DMS114 treated with DMSO at 0.1 percent for 48 hours (cell line): ENCODE measurements at regions not wholly inside any gene's neighbourhood (a gene's known extent, or its start where the extent isn't known, plus 50 kb on each side); places are given as distances from the start of the nearest gene placed in this dataset.
"Not testable (repeated sequence)": the region's sequence is repeated elsewhere in the genome, so short reads cannot be mapped to it uniquely, and the experiment has no call there.

Experiments
- DNase-seq: peaks from one replicate; lab custom pipeline; 2025; ENCODE audit not compliant: unreplicated experiment; lab: John Stamatoyannopoulos, UW

DNA sequence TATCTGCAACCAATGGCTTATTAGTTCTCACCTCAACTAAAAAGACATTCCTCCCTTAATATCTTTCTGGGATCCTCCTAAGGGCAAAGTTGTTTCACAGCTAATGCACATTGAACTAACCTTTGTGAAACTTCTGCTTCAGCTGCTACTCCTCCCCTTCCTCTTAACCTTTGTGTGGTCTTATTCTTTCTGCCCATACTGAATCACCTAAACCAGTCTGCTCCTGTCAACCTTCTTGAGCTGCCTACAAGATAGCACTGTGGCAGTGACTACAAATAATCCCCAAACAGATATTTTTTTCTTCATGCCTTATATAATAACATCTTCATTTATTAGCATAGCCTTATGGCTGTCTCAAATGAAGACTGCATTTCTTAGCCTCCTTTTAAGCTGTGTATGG, 1077.4 kb upstream of the ATXN7L3B start:
- DNase-seq: no peak

DNA sequence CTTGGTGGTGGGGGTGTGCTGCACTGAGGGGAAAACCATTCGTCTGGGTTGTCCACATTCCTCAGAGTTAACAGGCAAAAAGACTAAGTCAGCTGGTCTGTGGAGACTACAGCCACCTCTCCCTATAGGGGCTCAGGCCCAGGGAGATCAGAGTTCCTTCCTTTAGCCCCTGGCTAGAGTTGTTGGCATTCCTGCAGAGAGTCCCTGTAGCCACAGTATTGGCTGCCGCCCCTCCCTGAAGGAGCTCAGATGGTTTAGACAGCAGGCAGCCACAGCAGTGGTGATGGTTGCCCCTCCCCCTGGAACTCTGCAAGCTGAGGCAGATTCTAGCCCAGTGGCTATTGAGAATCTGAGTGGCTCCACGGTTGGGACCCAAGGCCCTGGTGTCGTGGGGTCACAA, 1072.5 kb upstream of the ATXN7L3B start:
- no peak for DNase-seq

DNA sequence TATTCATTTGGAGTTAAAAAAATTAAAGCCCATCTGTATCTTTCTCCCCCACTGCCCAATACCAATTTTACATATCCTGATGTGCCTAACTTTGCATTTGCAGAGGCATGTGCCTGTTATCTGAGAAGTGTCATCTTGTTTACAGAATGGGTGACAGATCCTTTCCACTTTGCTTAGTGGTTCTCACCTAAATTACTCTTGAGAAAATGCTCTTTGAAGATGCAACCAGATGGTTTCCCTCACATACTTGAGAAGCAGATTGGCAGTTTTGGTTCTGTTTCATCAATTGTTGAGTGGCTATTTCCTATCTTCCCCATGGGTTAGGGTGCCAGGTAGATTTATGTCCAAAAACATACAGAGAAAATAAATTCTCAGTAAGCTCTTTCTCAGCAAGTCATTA, 1051.4 kb upstream of the ATXN7L3B start:
- DNase-seq: no peak

DNA sequence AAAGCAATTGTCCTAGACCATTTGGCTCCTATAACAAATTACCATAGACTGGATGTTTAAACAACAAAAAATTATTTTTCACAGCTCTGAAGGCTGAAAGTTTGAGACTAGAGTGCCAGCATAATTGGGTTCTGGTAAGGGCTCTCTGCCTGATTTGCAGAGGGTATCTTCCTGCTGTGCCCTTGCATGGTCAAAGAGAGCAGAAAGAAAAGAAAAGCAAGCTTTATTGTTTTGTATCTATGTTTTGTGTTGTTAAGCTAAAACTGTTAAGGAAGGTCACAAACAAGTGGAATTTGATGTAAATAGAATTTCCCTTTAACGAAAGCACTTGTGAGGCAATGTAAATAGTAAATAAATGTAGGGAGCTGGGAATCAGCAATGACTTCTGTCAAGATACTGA, 1031.0 kb upstream of the ATXN7L3B start:
- no peak for DNase-seq

DNA sequence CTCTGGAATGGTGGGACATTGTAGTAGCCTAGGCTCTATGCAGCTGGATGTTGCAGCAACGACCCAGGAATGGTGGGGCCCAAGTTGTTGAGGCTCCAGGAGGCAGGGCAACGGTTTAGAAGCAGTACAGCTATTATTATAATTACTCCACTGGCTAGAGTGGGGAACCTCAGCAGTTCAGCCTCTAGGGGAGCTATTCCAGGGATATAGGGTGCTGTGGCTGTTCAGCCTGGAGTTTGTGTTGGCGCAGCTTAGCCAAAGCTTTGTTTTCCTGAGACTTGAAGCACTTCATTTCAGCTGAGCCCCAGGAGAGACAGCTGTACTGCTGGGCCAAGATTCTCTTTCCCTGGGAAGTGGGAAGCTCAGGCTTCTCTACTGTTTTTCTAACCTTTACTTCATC, 1023.0 kb upstream of the ATXN7L3B start:
- DNase-seq: no peak

DNA sequence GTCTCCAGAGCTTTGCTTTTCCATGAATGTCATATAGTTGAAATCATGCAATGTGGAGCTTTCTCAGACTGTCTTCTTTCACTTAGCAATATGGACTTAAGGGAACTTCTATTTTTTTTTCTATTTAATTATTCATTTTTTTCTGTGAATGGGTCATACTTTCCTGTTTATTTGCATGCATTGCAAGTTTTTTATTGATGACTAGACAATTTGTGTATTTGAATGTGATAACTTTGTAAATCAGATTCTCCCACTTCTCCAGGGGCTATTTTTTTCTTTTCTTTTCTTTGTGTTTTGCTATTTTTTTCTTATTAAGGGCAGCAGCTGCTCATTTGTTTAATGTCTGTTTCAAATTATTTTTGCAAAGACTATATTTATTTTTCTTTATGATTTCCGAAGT, 1019.8 kb upstream of the ATXN7L3B start:
- no peak for DNase-seq

DNA sequence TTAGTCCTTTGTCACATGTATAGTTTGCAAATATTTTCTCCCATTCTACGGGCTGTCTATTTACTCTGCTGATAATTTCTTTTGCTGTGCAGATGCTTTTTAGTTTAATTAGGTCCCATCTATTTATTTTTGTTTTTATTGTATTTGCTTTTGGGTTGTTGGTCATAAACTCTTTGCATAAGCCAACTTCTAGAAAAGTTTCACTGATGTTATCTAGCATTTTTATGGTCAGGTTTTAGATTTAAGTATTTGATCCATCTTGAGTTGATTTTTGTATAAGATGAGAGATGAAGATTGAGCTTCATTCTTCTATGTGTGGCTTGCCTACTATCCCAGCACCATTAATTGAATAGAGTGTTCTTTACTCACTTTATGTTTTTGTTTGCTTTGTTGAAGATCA, 1008.4 kb upstream of the ATXN7L3B start:
- no peak for DNase-seq

DNA sequence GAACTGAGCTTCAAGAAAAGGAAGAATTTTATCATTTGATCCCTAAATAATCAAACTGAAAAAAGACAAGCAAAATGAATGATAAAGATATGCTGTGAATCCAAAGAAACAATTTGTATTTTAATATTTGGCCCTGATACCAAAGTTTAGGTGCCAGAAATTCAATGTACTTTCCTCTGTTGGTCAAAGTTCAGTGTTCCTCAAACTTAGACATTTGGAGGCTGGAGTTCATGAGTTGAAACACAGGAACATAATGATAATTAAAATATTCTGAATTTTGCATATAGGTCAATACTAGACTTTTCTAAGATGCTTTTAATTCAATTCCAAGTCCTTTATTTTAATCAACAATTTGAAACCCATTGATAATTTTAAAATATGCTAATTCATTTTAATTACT, 1007.7 kb upstream of the ATXN7L3B start:
- DNase-seq: no peak

DNA sequence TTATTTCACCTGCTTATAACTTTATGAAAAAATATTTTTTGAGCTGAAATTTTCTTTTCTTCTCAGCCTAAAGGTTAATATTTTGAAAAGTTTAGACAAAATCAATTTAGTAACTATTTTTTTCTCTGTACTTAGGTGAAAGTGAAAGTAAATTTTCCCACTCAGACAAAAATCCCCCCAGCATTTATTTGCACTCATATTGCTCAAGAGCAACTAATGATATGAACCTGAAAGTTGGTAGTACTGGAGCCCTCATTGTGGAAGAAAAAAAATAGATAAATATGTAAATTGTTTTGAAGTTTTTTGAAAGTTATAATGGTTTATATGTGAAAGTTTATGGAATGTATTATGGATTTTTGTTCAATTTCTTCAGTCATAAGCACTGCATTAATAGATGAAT, 1005.9 kb upstream of the ATXN7L3B start:
- no peak for DNase-seq

DNA sequence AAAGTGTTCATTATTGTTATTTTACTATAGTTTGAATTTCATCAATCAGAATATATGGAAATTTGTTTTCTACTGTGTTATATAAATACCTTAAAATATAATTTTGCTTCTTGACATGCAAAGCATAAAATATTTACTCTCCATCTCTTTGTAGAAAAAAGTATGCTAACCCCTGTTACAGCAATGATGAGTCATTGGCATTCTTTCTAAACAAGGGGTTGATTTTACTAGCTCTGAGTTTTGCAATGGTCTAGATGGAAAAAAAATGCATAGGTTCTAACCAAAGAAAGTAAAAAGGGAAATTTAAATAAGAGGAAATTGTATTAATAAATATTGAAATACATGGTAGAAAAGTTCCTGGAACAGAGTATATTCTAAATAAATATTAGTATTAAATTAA, 990.2 kb upstream of the ATXN7L3B start:
- DNase-seq: no peak

DNA sequence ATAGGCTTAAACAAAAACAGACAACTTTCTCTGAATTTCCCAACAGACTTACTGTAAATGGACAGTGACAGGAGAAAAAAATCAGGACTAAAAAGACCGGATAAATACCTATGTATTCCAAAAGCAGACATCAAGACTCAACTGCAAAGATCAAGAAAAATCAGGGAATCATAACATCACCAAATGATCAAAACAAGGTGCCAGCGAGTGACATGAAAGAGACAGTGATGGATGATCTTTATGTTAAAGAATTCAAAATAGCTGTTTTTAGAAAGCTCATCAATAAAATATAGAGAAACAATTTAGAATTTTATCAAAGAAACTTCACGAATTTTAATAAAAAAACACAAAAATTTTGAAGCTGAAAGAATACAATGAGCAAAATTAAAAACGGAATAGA, 952.5 kb upstream of the ATXN7L3B start:
- DNase-seq: no peak

DNA sequence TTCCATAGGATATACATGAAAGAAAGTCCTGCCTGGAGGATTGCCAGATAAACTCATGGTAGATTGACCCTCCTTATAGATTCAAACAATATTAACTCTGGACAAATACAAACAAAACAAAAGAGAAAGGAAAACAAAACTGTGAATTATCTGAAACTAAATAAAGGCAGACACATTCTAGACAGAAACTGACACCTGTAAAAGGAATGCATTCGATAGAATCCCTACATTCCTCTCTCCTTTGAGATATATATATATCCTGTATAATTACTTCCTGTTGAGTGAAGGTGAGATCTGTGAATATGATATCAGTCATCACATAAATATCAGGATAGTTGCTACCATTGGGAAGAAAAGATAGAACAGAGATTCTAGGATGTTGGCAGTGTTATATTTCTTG, 948.4 kb upstream of the ATXN7L3B start:
- no peak for DNase-seq

DNA sequence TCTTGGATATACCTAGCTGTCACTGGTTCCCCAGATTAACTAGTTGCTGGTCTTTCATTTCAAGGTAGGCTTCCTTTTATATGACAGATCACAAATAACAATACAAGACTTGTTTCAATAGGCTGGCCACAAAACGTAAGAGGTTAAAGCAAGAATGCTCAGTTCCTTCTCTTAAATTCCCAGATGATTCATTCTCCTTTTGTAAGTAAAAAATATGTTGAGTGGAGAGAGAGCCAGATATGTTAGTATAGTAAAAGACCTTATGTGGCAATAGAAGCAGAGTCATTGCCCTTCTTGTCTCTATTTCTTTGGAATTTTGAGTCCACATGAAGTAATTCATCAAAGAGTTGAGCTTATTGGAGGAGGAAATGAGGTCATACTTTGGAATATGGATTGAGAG, 939.0 kb upstream of the ATXN7L3B start:
- DNase-seq: no peak

DNA sequence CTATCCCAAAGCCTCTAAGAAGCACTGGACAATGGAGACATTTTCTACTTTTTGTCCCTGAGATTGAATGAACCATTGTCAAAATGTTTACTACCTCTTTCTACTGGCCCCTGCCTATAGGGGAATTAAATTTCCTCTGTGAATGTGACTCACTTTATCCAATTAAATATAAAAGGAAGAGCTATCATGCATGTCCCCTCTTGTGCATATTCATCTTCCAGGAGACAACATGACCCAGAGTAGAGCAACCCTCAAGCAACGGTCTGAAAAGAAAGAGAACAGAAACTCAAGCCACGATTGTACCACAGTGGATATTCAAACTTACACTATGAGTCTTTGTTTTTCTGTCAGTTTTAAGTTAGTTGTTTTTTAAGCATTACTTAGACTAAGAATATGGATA, 938.4 kb upstream of the ATXN7L3B start:
- no peak for DNase-seq

DNA sequence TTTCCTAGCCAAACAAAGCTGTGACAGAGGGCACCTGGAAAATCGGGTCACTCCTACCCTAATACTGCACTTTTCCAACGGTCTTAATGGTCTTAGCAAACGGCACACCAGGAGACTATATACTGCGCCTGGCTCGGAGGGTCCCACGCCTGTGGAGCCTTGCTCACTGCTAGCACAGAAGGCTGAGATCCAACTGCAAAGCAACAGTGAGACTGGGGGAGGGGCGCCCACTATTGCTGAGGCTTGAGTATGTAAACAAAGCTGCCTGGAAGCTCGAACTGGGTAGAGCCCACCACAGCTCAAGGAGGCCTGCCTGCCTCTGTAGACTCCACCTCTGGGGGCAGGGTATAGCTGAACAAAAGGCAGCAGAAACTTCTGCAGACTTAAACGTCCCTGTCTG, 931.7 kb upstream of the ATXN7L3B start:
- DNase-seq: not testable (repeated sequence)

DNA sequence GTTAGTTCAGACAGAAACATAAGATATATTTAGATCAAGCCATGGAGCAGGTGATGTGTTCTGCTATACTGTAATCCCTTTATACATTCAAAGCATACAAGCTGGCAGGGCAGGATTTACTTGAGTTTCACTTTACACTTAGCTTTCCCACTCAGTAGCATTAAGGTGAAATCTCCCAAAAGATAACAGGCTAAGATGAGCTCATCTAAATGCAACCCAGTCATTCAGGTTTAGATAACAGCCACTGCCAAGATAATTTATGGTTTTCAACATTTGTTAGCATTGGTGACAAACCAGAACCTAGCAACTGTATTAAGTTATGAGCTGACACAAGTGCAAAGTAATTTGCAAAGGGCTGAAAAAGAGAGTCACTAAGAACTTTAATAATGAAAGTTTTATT, 925.1 kb upstream of the ATXN7L3B start:
- no peak for DNase-seq

DNA sequence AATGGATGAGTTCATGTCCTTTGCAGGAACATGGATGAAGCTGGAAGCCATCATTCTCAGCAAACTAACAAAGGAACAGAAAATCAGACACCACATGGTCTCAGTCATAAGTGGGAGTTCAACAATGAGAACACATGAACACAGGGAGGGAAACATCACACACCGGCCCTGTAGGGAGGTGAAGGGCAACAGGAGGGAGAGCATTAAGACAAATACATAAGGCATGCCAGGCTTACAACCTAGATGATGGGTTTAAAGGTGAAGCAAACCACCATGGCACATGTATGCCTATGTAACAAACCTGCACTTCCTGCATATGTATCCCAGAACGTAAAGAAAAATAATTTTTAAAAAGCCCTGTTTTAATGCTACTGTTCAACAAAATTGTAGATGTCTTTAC, 914.2 kb upstream of the ATXN7L3B start:
- no peak for DNase-seq

DNA sequence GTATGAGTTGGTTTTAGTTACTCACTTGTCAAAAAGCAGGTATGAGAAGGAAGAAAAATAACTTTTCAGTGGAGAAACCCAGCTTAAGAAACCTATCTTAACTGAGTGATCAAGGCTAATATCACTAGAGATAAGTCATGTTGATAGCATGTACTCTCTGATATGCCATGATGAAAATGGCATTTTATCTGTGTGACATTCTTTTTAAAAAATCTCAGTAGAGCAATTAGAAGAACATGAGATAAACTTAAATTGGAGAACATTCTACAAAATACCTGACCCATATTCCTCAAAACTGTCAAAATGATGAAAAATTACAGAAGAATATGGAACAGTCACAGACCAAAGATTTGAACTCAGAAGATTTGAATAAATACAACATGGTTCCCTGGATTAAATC, 912.4 kb upstream of the ATXN7L3B start:
- no peak for DNase-seq

DNA sequence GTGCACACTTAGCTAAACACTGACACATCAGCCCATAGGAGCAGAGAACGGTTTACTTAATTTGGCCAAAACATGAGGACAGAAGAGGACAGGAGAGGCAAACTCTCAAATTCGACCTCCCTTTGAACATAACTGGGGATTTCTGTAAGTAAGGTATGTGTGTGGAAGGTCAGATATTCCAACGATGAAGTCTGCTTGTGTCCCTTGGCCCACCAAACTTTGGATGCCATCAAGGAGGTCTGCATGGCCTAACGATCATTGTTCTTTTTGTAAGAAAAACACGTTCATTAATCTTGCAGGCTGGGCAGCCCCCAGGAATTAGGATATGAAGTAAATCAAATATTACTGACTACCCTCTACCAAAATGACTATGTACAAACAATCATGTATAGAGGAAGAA, 908.5 kb upstream of the ATXN7L3B start:
- no peak for DNase-seq

DNA sequence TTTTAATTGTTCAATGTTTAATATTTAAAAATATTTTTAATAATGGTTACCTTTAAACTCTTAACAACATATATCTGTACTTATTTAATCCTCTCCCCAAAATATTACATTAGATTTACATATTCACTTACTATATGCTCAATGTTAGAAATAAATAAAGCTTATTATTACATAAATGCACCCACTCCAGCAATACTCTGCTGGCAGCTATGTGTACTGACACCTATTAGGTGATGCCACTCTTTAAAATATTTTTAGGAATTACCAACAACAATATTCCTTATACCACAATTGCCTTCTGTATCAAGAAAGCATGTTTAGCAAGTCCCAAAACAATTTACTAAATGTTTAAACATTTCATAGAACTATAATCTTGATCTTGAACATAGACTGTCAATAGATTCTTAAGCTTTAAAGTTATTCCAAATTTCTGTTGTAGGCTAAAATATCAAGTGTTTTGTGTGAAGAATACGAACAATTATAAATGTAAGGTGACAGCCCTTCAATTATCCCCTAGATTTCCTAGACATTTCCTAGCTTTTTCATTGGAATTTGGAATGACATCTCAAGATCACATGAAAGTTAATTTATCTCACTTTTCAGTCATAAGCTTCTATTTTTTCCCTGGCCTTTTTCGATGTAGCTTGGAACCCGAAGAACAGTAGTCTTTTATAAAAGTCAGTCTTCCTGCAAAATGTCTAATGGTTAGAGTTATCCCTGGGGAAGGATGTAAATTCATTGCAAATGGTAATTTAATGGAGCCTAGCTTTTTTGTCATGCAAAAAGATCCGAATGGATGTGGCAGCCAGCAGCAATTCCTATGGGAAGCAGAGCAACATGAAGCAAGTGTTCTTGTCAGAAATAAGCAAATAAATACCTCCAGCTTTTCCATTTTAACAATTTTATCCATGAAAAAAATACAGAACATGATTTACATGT, 907.5 kb upstream of the ATXN7L3B start:
- DNase-seq: no peak

DNA sequence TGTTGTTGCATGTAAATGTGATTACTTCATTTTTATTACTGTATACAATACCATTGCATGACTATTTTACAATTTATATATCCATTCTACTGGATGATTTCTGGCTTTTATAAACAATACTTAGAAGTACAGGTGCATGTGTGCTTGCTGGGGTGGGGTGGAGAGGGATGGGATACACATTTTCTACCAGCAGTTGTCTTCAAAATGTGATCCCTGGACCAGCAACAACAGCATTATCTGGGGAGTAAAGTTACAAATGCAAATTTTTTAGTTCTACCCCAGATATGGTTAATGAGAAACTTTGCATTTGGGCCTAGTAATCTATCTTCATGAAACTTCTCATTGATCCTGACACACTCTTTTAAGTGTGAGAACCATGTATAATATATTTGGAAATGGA, 905.4 kb upstream of the ATXN7L3B start:
- DNase-seq: no peak

DNA sequence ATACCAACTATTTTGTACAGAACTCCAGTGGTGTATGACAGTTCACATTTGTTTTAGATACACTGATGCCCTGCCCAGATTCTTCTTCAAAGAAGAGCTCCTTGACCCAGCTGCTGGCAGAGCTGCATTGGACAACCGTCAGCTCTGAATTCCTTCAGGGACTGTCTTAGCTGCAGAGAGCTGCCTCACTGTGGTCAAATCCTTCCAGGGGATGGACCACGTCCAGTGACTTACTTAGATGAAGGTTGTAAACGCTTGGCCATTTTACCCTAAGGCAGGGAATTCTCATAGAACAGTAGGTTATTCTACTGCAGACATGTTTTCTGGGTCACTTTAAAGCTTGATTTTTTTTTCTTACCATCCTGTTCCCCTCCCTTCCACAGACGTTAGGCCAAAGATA, 905.0 kb upstream of the ATXN7L3B start:
- no peak for DNase-seq

DNA sequence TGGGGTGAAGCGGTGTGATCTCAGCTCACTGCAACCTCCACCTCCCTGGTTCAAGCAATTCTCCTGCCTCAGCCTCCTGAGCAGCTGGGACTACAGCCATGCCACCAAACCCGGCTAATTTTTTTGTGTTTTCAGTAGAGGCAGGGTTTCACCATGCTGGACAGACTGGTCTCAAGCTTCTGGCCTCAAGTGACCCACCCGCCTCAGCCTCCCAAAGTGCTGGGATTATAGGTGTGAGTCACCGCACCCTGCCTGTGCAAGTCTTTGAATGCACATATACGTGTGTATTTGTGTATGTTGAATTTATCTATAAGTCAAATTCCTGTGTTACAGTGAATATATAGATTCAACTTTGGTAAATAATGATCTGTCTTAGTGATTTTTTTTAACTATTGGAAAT, 898.2 kb upstream of the ATXN7L3B start:
- not testable (repeated sequence) for DNase-seq
